IMR-90 (cell line): ENCODE measurements at regions not wholly inside any gene's neighbourhood (a gene's known extent, or its start where the extent isn't known, plus 50 kb on each side); places are given as distances from the start of the nearest gene placed in this dataset.

Source experiments
- ATAC-seq: fragments of 200-7000 bp; cut with Tn5 transposase; 2 replicates; pipeline ENCODE4 v1.9.1; 2020; ENCODE audit warnings: low read depth, mild to moderate bottlenecking, moderate library complexity
- BruUV-seq: library from RNA; stranded (reverse); fragments of 400-500 nt; replicated peaks from 2 replicates; lab custom pipeline; 2021; lab: Mats Ljungman, UMichigan
- CTCF ChIA-PET: fragments of 300-600 bp; formaldehyde crosslinking; extraction: SDS; loops from one replicate; lab custom pipeline; 2021; ENCODE audit warnings: antibody characterized with exemption; lab: Yijun Ruan, JAX
- POLR2A ChIA-PET: fragments of 300-600 bp; sonication (Branson Sonifier 250); formaldehyde crosslinking; loops from one replicate; lab custom pipeline; 2022; ENCODE audit warnings: antibody characterized with exemption; ENCODE audit not compliant: unreplicated experiment; lab: Charles Lee
- DNase-seq: peaks from one replicate; pipeline ENCODE4 v3.0.0; 2013
- H2AFZ ChIP-seq: replicated peaks from 2 replicates; pipeline ENCODE3; 2013; ENCODE audit warnings: low read length, mild to moderate bottlenecking; ENCODE audit not compliant: poor library complexity
- H2AK5ac ChIP-seq: 2 replicates; pipeline ENCODE4 v1.6.1; 2013; ENCODE audit warnings: low read depth, low read length, inconsistent platforms
- H2AK9ac ChIP-seq: replicated peaks from 2 replicates; pipeline ENCODE3; 2013; ENCODE audit warnings: mild to moderate bottlenecking, low read depth, low read length, moderate library complexity; ENCODE audit not compliant: poor library complexity
- H2BK120ac ChIP-seq: 2 replicates; pipeline ENCODE4 v1.6.1; 2013; ENCODE audit warnings: low read depth, low read length, inconsistent platforms
- H2BK15ac ChIP-seq: 3 replicates; pipeline ENCODE4 v1.6.1; 2013; ENCODE audit warnings: low read depth, low read length, inconsistent platforms
- H2BK20ac ChIP-seq: 2 replicates; pipeline ENCODE4 v1.6.1; 2013; ENCODE audit warnings: low read depth, mild to moderate bottlenecking, inconsistent platforms, low read length, moderate library complexity
- H2BK5ac ChIP-seq: 2 replicates; pipeline ENCODE4 v1.6.1; 2013; ENCODE audit warnings: mild to moderate bottlenecking, low read depth, low read length, inconsistent platforms; ENCODE audit not compliant: poor library complexity, severe bottlenecking
- H3K14ac ChIP-seq: replicated peaks from 2 replicates; pipeline ENCODE4 v1.6.1; 2013; ENCODE audit warnings: low read depth, low read length, inconsistent platforms
- H3K18ac ChIP-seq: 2 replicates; pipeline ENCODE4 v1.6.1; 2013; ENCODE audit warnings: low read depth, low read length, control low read depth
- H3K23ac ChIP-seq: 2 replicates; pipeline ENCODE4 v1.6.1; 2013; ENCODE audit warnings: low read depth, low read length, inconsistent platforms
- H3K27ac ChIP-seq: 2 replicates; pipeline ENCODE4 v1.5.1; 2013; ENCODE audit warnings: mild to moderate bottlenecking, control low read depth, low read length; ENCODE audit not compliant: insufficient read depth
- H3K27me3 ChIP-seq: 2 replicates; pipeline ENCODE4 v1.6.1; 2013; ENCODE audit warnings: low read length; ENCODE audit not compliant: control insufficient read depth, insufficient read depth
- H3K36me3 ChIP-seq: 2 replicates; pipeline ENCODE4 v1.6.1; 2013; ENCODE audit warnings: low read length, mixed read lengths; ENCODE audit not compliant: control insufficient read depth, insufficient read depth
- H3K4ac ChIP-seq: 2 replicates; pipeline ENCODE4 v1.6.1; 2013; ENCODE audit warnings: low read depth, low read length, inconsistent platforms
- H3K4me1 ChIP-seq: 2 replicates; pipeline ENCODE4 v1.6.1; 2013; ENCODE audit warnings: low read length, mixed read lengths; ENCODE audit not compliant: control insufficient read depth, insufficient read depth
- H3K4me2 ChIP-seq: 2 replicates; pipeline ENCODE4 v1.6.1; 2013; ENCODE audit warnings: low read depth, mild to moderate bottlenecking, control low read depth, low read length, moderate library complexity
- H3K4me3 ChIP-seq: 2 replicates; pipeline ENCODE4 v1.5.1; 2013; ENCODE audit warnings: low read depth, mild to moderate bottlenecking, control low read depth, low read length, moderate library complexity; ENCODE audit not compliant: insufficient read depth
- H3K56ac ChIP-seq: 2 replicates; pipeline ENCODE4 v1.6.1; 2013; ENCODE audit warnings: low read length, inconsistent platforms; ENCODE audit not compliant: insufficient read depth; ENCODE audit errors: extremely low read depth
- H3K79me1 ChIP-seq, 2 experiments: 2 replicates each; pipeline ENCODE4 v1.6.1; 2013; ENCODE audit warnings: low read length in 2 of 2, inconsistent platforms in 1 of 2, low read depth in 1 of 2
- H3K9ac ChIP-seq: 2 replicates; pipeline ENCODE4 v1.6.1; 2013; ENCODE audit warnings: low read depth, low read length, control low read depth
- H3K9me1 ChIP-seq: 2 replicates; pipeline ENCODE4 v1.6.1; 2013; ENCODE audit warnings: low read length, inconsistent platforms; ENCODE audit not compliant: insufficient read depth
- H3K9me3 ChIP-seq: 2 replicates; pipeline ENCODE4 v1.6.1; 2013; ENCODE audit warnings: low read length; ENCODE audit not compliant: control insufficient read depth, insufficient read depth
- H4K20me1 ChIP-seq: 2 replicates; pipeline ENCODE4 v1.6.1; 2013; ENCODE audit warnings: low read length, inconsistent platforms; ENCODE audit not compliant: insufficient read depth
- H4K5ac ChIP-seq: 2 replicates; pipeline ENCODE4 v1.6.1; 2013; ENCODE audit warnings: mild to moderate bottlenecking, low read depth, low read length, control low read depth
- H4K8ac ChIP-seq, 2 experiments: 2 replicates each; pipeline ENCODE4 v1.6.1; 2013; ENCODE audit warnings: low read depth in 2 of 2, low read length in 2 of 2, control low read depth in 1 of 2, inconsistent platforms in 1 of 2
- H4K91ac ChIP-seq: 2 replicates; pipeline ENCODE4 v1.6.1; 2013; ENCODE audit warnings: low read depth, low read length, inconsistent platforms; ENCODE audit not compliant: insufficient read depth
- BHLHE40 ChIP-seq: fragments of 150-350 bp; IDR thresholded peaks from 2 replicates; pipeline ENCODE4 v1.6.1; 2016; ENCODE audit warnings: mild to moderate bottlenecking, low read depth, low read length
- CEBPB ChIP-seq: IDR thresholded peaks from 2 replicates; pipeline ENCODE4 v1.6.1; 2012; ENCODE audit warnings: low read depth, low read length, improper control_type of control experiment
- CHD1 ChIP-seq: IDR thresholded peaks from 2 replicates; pipeline ENCODE4 v1.6.1; 2012; ENCODE audit warnings: low read depth, low read length, improper control_type of control experiment
- FOS ChIP-seq: fragments of 150-350 bp; IDR thresholded peaks from 2 replicates; pipeline ENCODE4 v1.6.1; 2016; ENCODE audit warnings: low read depth, low read length
- MAFK ChIP-seq: IDR thresholded peaks from 2 replicates; pipeline ENCODE4 v1.6.1; 2012; ENCODE audit warnings: low read depth, low read length, improper control_type of control experiment
- MAZ ChIP-seq: IDR thresholded peaks from 2 replicates; pipeline ENCODE4 v1.6.1; 2012; ENCODE audit warnings: low read depth, mild to moderate bottlenecking, low read length, improper control_type of control experiment, moderate library complexity, borderline replicate concordance
- MXI1 ChIP-seq: IDR thresholded peaks from 2 replicates; pipeline ENCODE4 v1.6.1; 2012; ENCODE audit warnings: low read depth, mild to moderate bottlenecking, low read length, moderate library complexity, borderline replicate concordance
- NFE2L2 ChIP-seq: fragments of 150-350 bp; IDR thresholded peaks from 2 replicates; pipeline ENCODE4 v1.6.1; 2016; ENCODE audit warnings: low read depth, mild to moderate bottlenecking, low read length
- POLR2A ChIP-seq: IDR thresholded peaks from 2 replicates; pipeline ENCODE4 v1.6.1; 2012; ENCODE audit warnings: mild to moderate bottlenecking, low read depth, low read length
- RAD21 ChIP-seq: IDR thresholded peaks from 2 replicates; pipeline ENCODE4 v1.6.1; 2012; ENCODE audit warnings: low read length, improper control_type of control experiment
- RCOR1 ChIP-seq: IDR thresholded peaks from 2 replicates; pipeline ENCODE4 v1.6.1; 2012; ENCODE audit warnings: mild to moderate bottlenecking, low read length, improper control_type of control experiment; ENCODE audit not compliant: insufficient replicate concordance
- RFX5 ChIP-seq: IDR thresholded peaks from 2 replicates; pipeline ENCODE4 v1.8.0; 2012; ENCODE audit warnings: low read depth, mild to moderate bottlenecking, low read length, moderate library complexity
- SMC3 ChIP-seq: fragments of 150-350 bp; IDR thresholded peaks from 2 replicates; pipeline ENCODE4 v1.6.1; 2016; ENCODE audit warnings: low read depth, mild to moderate bottlenecking, antibody characterized with exemption, low read length, moderate library complexity
- WGBS, 2 experiments: methylation state at CpG; one replicate each; pipeline versions ENCODE4 v1.1.5 to v1.1.7; 2013; ENCODE audit warnings: missing lambda C conversion rate in 2 of 2; ENCODE audit not compliant: insufficient read length in 1 of 2; ENCODE audit errors: extremely low coverage in 2 of 2; 5-methylcytosine and 5-hydroxymethylcytosine counted together
- dilution Hi-C: fragments of 300-500 bp; cut with HindIII; formaldehyde crosslinking; loops from one replicate; pipeline ENCODE4 v1.14.3; 2018; ENCODE audit warnings: low sequenced_read_pairs; ENCODE audit not compliant: unreplicated experiment
- in situ Hi-C: fragments of 300-500 bp; cut with MboI; formaldehyde crosslinking; loops from 3 replicates; pipeline ENCODE4 v1.14.3; 2019; ENCODE audit warnings: low sequenced_read_pairs, inconsistent platforms, mixed read lengths
- intact Hi-C: fragments of 100-400 bp; cut with micrococcal nuclease; formaldehyde crosslinking; loops from 2 replicates; pipeline ENCODE4 v1.10.0; 2022
- TF ChIP-seq, protein P1 (sequence below): conservative IDR thresholded peaks from 2 replicates; pipeline ENCODE4 v1.5.1; 2012; ENCODE audit warnings: mild to moderate bottlenecking, low read depth, low read length, improper control_type of control experiment

DNA sequence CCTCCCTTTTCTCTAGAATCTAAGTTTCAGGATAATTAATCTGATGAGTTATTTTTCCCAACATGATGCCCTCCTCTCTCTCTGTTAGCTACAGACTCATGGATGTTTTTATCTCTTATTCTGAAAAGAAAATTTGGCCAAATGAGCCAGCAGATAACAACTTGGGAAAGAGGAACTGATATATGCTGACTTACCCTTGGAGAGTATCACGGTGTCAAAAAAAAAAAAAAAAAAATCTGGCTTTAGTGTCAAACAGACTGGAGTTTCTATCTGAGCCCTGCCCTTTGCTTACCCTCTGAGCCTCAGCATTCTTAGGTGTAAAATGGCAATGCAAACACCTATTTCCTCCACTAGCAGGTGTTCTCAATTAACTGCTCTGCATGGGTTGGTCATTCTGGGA is 190.4 kb downstream of the AHR start:
- Histone ChIP-seq H3K56ac (no peak overlapping the region), H2BK20ac (no peak overlapping the region), H3K4me3 (no peak overlapping the region), H4K8ac (no peak overlapping the region), H3K9me1 (no peaks in the 10 kb centered on the region), H2BK120ac (no peak overlapping the region), H4K5ac (no peak overlapping the region), H2AK5ac (no peak overlapping the region), H2BK5ac (no peak overlapping the region), H2AK9ac (no peak overlapping the region), H3K4me1 (no peaks in the 10 kb centered on the region), H4K20me1 (no peaks in the 10 kb centered on the region), H2BK15ac (no peak overlapping the region), H3K36me3 (no peaks in the 10 kb centered on the region), H3K9ac (no peak overlapping the region), H3K27me3 (no peaks in the 10 kb centered on the region), H3K18ac (no peak overlapping the region), H3K9me3 (no peaks in the 10 kb centered on the region), H3K23ac (no peak overlapping the region), H2AFZ (no peak overlapping the region), H4K91ac (no peak overlapping the region), H3K4ac (no peak overlapping the region), H3K79me1 (no peaks in the 10 kb centered on the region), H3K4me2 (no peak overlapping the region), H3K14ac (no peak overlapping the region), H3K27ac (no peak overlapping the region)
- ChIA-PET CTCF (no interaction called here), POLR2A (no interaction called here)
- no peak for TF ChIP-seq CHD1
- no peak for TF ChIP-seq MAFK
- no peak for TF ChIP-seq RFX5
- TF ChIP-seq BHLHE40, result no peak
- no peak for TF ChIP-seq MAZ
- TF ChIP-seq RCOR1, result no peak
- TF ChIP-seq, protein P1, sequence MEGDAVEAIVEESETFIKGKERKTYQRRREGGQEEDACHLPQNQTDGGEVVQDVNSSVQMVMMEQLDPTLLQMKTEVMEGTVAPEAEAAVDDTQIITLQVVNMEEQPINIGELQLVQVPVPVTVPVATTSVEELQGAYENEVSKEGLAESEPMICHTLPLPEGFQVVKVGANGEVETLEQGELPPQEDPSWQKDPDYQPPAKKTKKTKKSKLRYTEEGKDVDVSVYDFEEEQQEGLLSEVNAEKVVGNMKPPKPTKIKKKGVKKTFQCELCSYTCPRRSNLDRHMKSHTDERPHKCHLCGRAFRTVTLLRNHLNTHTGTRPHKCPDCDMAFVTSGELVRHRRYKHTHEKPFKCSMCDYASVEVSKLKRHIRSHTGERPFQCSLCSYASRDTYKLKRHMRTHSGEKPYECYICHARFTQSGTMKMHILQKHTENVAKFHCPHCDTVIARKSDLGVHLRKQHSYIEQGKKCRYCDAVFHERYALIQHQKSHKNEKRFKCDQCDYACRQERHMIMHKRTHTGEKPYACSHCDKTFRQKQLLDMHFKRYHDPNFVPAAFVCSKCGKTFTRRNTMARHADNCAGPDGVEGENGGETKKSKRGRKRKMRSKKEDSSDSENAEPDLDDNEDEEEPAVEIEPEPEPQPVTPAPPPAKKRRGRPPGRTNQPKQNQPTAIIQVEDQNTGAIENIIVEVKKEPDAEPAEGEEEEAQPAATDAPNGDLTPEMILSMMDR, result no peak
- no peak for TF ChIP-seq RAD21
- no peak for TF ChIP-seq FOS
- TF ChIP-seq SMC3, result no peak
- TF ChIP-seq NFE2L2, result no peak
- TF ChIP-seq CEBPB, result no peak
- TF ChIP-seq POLR2A, result no peak
- TF ChIP-seq MXI1, result no peak
- ATAC-seq, result no peak
- in situ Hi-C loops, result no loop called here
- intact Hi-C loops, result no loop called here
- WGBS, 2 experiments, result 100% methylated on average over 1 of the region's 1 CpG; no CpG with 5 or more reads in 1 of the 2 experiments
- DNase-seq, result no peak
- BruUV-seq, result no TSS peak
- dilution Hi-C loops, result no loop called here
